Neural cell (in vitro differentiated cells): ENCODE measurements at regions not wholly inside any gene's neighbourhood (a gene's known extent, or its start where the extent isn't known, plus 50 kb on each side); places are given as distances from the start of the nearest gene placed in this dataset.

Experiments used
- H2AFZ ChIP-seq: fragments of 200-600, 300-800 bp; sonication (generic), shearing (Covaris generic); 2 replicates; pipeline ENCODE4 v1.6.0; 2014; ENCODE audit warnings: low read depth, mild to moderate bottlenecking, antibody characterized with exemption, low read length, moderate library complexity
- H3F3A ChIP-seq: fragments of 200-600 bp; shearing (Covaris generic); 2 replicates; pipeline ENCODE4 v1.6.1; 2016; ENCODE audit warnings: mild to moderate bottlenecking, moderate library complexity, mixed read lengths, antibody characterized with exemption, low read length; ENCODE audit not compliant: insufficient read depth, poor library complexity, severe bottlenecking
- H3K27ac ChIP-seq: fragments of 200-600, 300-800 bp; sonication (generic), shearing (Covaris generic); 2 replicates; pipeline ENCODE4 v1.5.1; 2014; ENCODE audit warnings: mild to moderate bottlenecking, low read length, moderate library complexity
- H3K27me3 ChIP-seq: fragments of 300-800, 200-600 bp; sonication (generic), shearing (Covaris generic); 2 replicates; pipeline ENCODE4 v1.6.0; 2014; ENCODE audit warnings: mild to moderate bottlenecking, low read depth, low read length, moderate library complexity; ENCODE audit not compliant: insufficient read depth
- H3K36me3 ChIP-seq: fragments of 300-800, 200-600 bp; sonication (generic), shearing (Covaris generic); 2 replicates; pipeline ENCODE4 v1.5.1; 2014; ENCODE audit warnings: mild to moderate bottlenecking, antibody characterized with exemption, low read length, moderate library complexity; ENCODE audit not compliant: insufficient read depth
- H3K4me2 ChIP-seq: fragments of 300-800, 200-600 bp; sonication (generic), shearing (Covaris generic); 2 replicates; pipeline ENCODE4 v1.6.0; 2014; ENCODE audit warnings: mild to moderate bottlenecking, low read length
- H3K4me3 ChIP-seq: fragments of 300-800, 200-600 bp; sonication (generic), shearing (Covaris generic); 2 replicates; pipeline ENCODE4 v1.5.1; 2014; ENCODE audit warnings: mild to moderate bottlenecking, low read length, moderate library complexity
- H3K79me2 ChIP-seq: fragments of 200-600 bp; shearing (Covaris generic); replicated peaks from 2 replicates; pipeline ENCODE4 v1.6.0; 2014; ENCODE audit warnings: mild to moderate bottlenecking, low read length, moderate library complexity; ENCODE audit not compliant: insufficient read depth
- H3K9ac ChIP-seq: fragments of 300-800, 200-600 bp; sonication (generic), shearing (Covaris generic); 2 replicates; pipeline ENCODE4 v1.6.1; 2016; ENCODE audit warnings: mild to moderate bottlenecking, low read length, mixed read lengths
- H3K9me2 ChIP-seq: fragments of 200-600 bp; shearing (Covaris generic); 2 replicates; pipeline ENCODE4 v1.6.1; 2016; ENCODE audit warnings: mild to moderate bottlenecking, low read length, mixed read lengths; ENCODE audit not compliant: insufficient read depth
- H3K9me3 ChIP-seq: fragments of 200-600, 300-800 bp; sonication (generic), shearing (Covaris generic); 2 replicates; pipeline ENCODE4 v1.6.1; 2016; ENCODE audit warnings: mild to moderate bottlenecking, mixed run types, low read length, moderate library complexity, mixed read lengths
- H4K20me1 ChIP-seq: fragments of 200-600 bp; shearing (Covaris generic); 2 replicates; pipeline ENCODE4 v1.6.1; 2016; ENCODE audit warnings: mild to moderate bottlenecking, mixed run types; ENCODE audit not compliant: insufficient read depth
- EP300 ChIP-seq: fragments of 450-650 bp; conservative IDR thresholded peaks from 2 replicates; pipeline ENCODE4 v1.6.1; 2014; ENCODE audit warnings: antibody characterized with exemption, mild to moderate bottlenecking, moderate library complexity; ENCODE audit not compliant: poor library complexity, severe bottlenecking
- EZH2 ChIP-seq: fragments of 200-600, 300-800 bp; shearing (Covaris generic), sonication (generic); IDR thresholded peaks from 2 replicates; pipeline ENCODE4 v1.6.1; 2014; ENCODE audit warnings: antibody characterized with exemption, low read length, borderline replicate concordance, mild to moderate bottlenecking; ENCODE audit not compliant: insufficient read depth, poor library complexity, severe bottlenecking
- MXI1 ChIP-seq: fragments of 450-650 bp; conservative IDR thresholded peaks from 2 replicates; pipeline ENCODE4 v1.6.1; 2014; ENCODE audit warnings: antibody characterized with exemption, mild to moderate bottlenecking; ENCODE audit not compliant: poor library complexity, severe bottlenecking
- POLR2AphosphoS5 ChIP-seq: IDR thresholded peaks from 2 replicates; pipeline ENCODE4 v1.6.1; 2012
- RAD21 ChIP-seq: fragments of 450-650 bp; conservative IDR thresholded peaks from 2 replicates; pipeline ENCODE4 v1.6.1; 2014; ENCODE audit warnings: antibody characterized with exemption, mild to moderate bottlenecking, moderate library complexity
- REST ChIP-seq: IDR thresholded peaks from 2 replicates; pipeline ENCODE4 v1.6.1; 2012; ENCODE audit warnings: borderline replicate concordance
- SMC3 ChIP-seq: fragments of 450-650 bp; conservative IDR thresholded peaks from 2 replicates; pipeline ENCODE4 v1.6.1; 2014; ENCODE audit warnings: antibody characterized with exemption, mild to moderate bottlenecking, moderate library complexity; ENCODE audit not compliant: poor library complexity
- TAF1 ChIP-seq: IDR thresholded peaks from 2 replicates; pipeline ENCODE4 v1.6.1; 2012; ENCODE audit warnings: low read depth
- TF ChIP-seq, protein P1 (sequence below): fragments of 450-650 bp; IDR thresholded peaks from 2 replicates; pipeline ENCODE4 v1.5.1; 2014; ENCODE audit warnings: antibody characterized with exemption, mild to moderate bottlenecking, moderate library complexity; ENCODE audit not compliant: poor library complexity, severe bottlenecking

- H3K4me2 ChIP-seq, result no peak overlapping the region
- TF ChIP-seq POLR2AphosphoS5, result no peak
- no peak for TF ChIP-seq TAF1
- TF ChIP-seq MXI1, result no peak
- TF ChIP-seq, protein P1, sequence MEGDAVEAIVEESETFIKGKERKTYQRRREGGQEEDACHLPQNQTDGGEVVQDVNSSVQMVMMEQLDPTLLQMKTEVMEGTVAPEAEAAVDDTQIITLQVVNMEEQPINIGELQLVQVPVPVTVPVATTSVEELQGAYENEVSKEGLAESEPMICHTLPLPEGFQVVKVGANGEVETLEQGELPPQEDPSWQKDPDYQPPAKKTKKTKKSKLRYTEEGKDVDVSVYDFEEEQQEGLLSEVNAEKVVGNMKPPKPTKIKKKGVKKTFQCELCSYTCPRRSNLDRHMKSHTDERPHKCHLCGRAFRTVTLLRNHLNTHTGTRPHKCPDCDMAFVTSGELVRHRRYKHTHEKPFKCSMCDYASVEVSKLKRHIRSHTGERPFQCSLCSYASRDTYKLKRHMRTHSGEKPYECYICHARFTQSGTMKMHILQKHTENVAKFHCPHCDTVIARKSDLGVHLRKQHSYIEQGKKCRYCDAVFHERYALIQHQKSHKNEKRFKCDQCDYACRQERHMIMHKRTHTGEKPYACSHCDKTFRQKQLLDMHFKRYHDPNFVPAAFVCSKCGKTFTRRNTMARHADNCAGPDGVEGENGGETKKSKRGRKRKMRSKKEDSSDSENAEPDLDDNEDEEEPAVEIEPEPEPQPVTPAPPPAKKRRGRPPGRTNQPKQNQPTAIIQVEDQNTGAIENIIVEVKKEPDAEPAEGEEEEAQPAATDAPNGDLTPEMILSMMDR, result no peak
- TF ChIP-seq SMC3, result no peak
Observed at GRCh38 chr12:92583910-92584309, 118.9 kb upstream of the PLEKHG7 start.

DNA sequence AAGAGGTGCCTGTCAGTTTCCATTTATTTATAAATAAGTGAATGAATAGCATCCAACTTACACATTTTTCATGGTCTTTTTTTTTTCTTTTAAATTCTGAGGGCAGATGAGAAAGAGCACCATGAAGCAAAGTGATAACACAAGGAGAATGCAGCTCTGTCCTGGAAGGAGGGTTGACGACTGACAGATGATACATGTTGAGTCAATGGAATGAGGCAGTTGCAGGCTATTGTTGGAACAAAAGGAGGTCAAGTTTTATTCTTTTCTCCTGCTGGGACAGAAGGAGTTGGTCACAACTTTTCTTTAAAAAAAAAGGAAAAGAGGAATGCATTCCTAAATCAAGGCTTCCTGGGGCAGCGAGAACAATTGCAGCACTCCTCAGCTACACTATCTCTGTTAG lies 119.9 kb upstream of the PLEKHG7 start:
- Histone ChIP-seq H3K79me2 (no peaks in the 10 kb centered on the region), H3K36me3 (no peaks in the 10 kb centered on the region), H4K20me1 (no peaks in the 10 kb centered on the region), H3K9ac (no peak overlapping the region), H3K9me3 (no peaks in the 10 kb centered on the region), H3F3A (no peaks in the 10 kb centered on the region), H3K27me3 (no peaks in the 10 kb centered on the region), H3K4me3 (no peak overlapping the region), H2AFZ (no peak overlapping the region), H3K4me2 (no peak overlapping the region), H3K27ac (no peak overlapping the region), H3K9me2 (no peaks in the 10 kb centered on the region)
- TF ChIP-seq TAF1, result no peak
- no peak for TF ChIP-seq SMC3
- TF ChIP-seq POLR2AphosphoS5, result no peak
- no peak for TF ChIP-seq REST
- TF ChIP-seq EZH2, result no peak
- no peak for TF ChIP-seq EP300
- TF ChIP-seq, protein P1, result no peak
- TF ChIP-seq MXI1, result no peak
- no peak for TF ChIP-seq RAD21

More at GRCh38 chr12:92583910-92584309, 118.9 kb upstream of the PLEKHG7 start:
- Histone ChIP-seq H3K27me3 (no peaks in the 10 kb centered on the region), H4K20me1 (no peaks in the 10 kb centered on the region), H3K9me3 (no peaks in the 10 kb centered on the region), H3K27ac (no peak overlapping the region), H3K36me3 (no peaks in the 10 kb centered on the region), H3K9me2 (no peaks in the 10 kb centered on the region), H3F3A (no peaks in the 10 kb centered on the region), H2AFZ (no peak overlapping the region), H3K9ac (no peak overlapping the region), H3K4me3 (no peak overlapping the region), H3K79me2 (no peaks in the 10 kb centered on the region)
